ENCODE measurements at regions not wholly inside any gene's neighbourhood (a gene's known extent, or its start where the extent isn't known, plus 50 kb on each side); places are given as distances from the start of the nearest gene placed in this dataset.
"Not testable (repeated sequence)": the region's sequence is repeated elsewhere in the genome, so short reads cannot be mapped to it uniquely, and the experiment has no call there.

DNA sequence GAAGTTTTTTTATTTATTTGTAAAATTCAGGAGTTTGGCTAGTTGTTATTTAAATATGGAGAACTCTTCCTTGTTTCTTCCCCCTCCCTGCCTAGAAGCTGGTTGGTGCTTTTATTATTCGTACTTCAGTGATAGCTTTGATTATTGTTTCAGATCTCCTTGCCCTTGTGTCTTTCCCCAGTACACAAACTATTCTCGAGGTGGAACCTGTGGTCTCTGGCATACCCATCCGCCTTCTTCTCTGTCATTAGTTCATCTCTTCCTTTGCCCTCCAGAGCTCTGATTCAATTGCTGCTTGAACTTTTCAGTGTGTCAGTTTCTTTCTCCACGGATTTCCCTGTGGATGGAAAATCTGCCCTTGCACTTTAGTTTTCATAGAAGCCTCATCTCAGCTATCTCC lies 61.8 kb upstream of the GOLGA6L1 start:
- TF ChIP-seq, protein P1, sequence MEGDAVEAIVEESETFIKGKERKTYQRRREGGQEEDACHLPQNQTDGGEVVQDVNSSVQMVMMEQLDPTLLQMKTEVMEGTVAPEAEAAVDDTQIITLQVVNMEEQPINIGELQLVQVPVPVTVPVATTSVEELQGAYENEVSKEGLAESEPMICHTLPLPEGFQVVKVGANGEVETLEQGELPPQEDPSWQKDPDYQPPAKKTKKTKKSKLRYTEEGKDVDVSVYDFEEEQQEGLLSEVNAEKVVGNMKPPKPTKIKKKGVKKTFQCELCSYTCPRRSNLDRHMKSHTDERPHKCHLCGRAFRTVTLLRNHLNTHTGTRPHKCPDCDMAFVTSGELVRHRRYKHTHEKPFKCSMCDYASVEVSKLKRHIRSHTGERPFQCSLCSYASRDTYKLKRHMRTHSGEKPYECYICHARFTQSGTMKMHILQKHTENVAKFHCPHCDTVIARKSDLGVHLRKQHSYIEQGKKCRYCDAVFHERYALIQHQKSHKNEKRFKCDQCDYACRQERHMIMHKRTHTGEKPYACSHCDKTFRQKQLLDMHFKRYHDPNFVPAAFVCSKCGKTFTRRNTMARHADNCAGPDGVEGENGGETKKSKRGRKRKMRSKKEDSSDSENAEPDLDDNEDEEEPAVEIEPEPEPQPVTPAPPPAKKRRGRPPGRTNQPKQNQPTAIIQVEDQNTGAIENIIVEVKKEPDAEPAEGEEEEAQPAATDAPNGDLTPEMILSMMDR (IDR thresholded peaks at IDR 0.05) = not testable (repeated sequence)
- TF ChIP-seq POLR2A (IDR thresholded peaks at IDR 0.05) = not testable (repeated sequence)
